ENCODE measurements at regions not wholly inside any gene's neighbourhood (a gene's known extent, or its start where the extent isn't known, plus 50 kb on each side); places are given as distances from the start of the nearest gene placed in this dataset.

- intact Hi-C loops (cut with micrococcal nuclease): loop anchor here (10.0 kb wide), 1 partner anchor 282 kb away; no protein-coding TSS in a partner anchor
- peak; percentile 44 for DNase-seq
- peak; percentile 93 for TF ChIP-seq CTCF (IDR thresholded peaks at IDR 0.05; ENCODE audit: borderline replicate concordance)
- H3K9me3 ChIP-seq (replicated peaks): peaks cover 22% of the 10 kb centered on the region
- H3K36me3 ChIP-seq: peaks cover 4% of the 10 kb centered on the region
- no peak overlapping the region for H3K4me3 ChIP-seq
- peaks cover 4% of the 10 kb centered on the region for H3K4me1 ChIP-seq
- no peak overlapping the region for H3K27ac ChIP-seq (replicated peaks)
- H3K27me3 ChIP-seq (ENCODE audit: low read depth): no peaks in the 10 kb centered on the region
Measured at GRCh38 chr1:181166377-181167196, 78.1 kb downstream of the IER5 start.

- H3K27me3 ChIP-seq (ENCODE audit: low read depth): no peaks in the 10 kb centered on the region
- intact Hi-C loops (cut with micrococcal nuclease): loop anchor here (10.0 kb wide), 1 partner anchor 285 kb away; no protein-coding TSS in a partner anchor
- no peak for TF ChIP-seq CTCF (IDR thresholded peaks at IDR 0.05; ENCODE audit: borderline replicate concordance)
- H3K4me1 ChIP-seq: peaks cover 4% of the 10 kb centered on the region
- DNase-seq: no peak
- no peak overlapping the region for H3K4me3 ChIP-seq
- peaks cover 14% of the 10 kb centered on the region for H3K9me3 ChIP-seq (replicated peaks)
- H3K36me3 ChIP-seq: no peaks in the 10 kb centered on the region
- H3K27ac ChIP-seq (replicated peaks): no peak overlapping the region
Measured at GRCh38 chr1:181169281-181169865, 80.9 kb downstream of the IER5 start.

GRCh38 chr1:181170194-181170593, 81.7 kb downstream of the IER5 start:
- H3K9me3 ChIP-seq (replicated peaks): peaks cover 13% of the 10 kb centered on the region
- no peak overlapping the region for H3K27ac ChIP-seq (replicated peaks)
- no peak for DNase-seq
- intact Hi-C loops (cut with micrococcal nuclease): no loop called here
- H3K27me3 ChIP-seq (ENCODE audit: low read depth): no peaks in the 10 kb centered on the region
- H3K4me3 ChIP-seq: no peak overlapping the region
- no peaks in the 10 kb centered on the region for H3K36me3 ChIP-seq
- peaks cover 4% of the 10 kb centered on the region for H3K4me1 ChIP-seq
- TF ChIP-seq CTCF (IDR thresholded peaks at IDR 0.05; ENCODE audit: borderline replicate concordance): no peak

- Histone ChIP-seq H3K9me3 (replicated peaks) (peaks cover 13% of the 10 kb centered on the region), H3K27ac (replicated peaks) (no peak overlapping the region), H3K27me3 (ENCODE audit: low read depth) (no peaks in the 10 kb centered on the region), H3K36me3 (no peaks in the 10 kb centered on the region), H3K4me1 (no peaks in the 10 kb centered on the region), H3K4me3 (no peak overlapping the region)
- no peak for TF ChIP-seq CTCF (IDR thresholded peaks at IDR 0.05; ENCODE audit: borderline replicate concordance)
- no peak for DNase-seq
- intact Hi-C loops (cut with micrococcal nuclease): no loop called here
Measured at GRCh38 chr1:181172082-181172481, 83.6 kb downstream of the IER5 start.

GRCh38 chr1:181173761-181174447, 85.4 kb downstream of the IER5 start:
- H3K27me3 ChIP-seq (ENCODE audit: low read depth): no peaks in the 10 kb centered on the region
- H3K36me3 ChIP-seq: no peaks in the 10 kb centered on the region
- DNase-seq: no peak
- H3K9me3 ChIP-seq (replicated peaks): peaks cover 13% of the 10 kb centered on the region
- intact Hi-C loops (cut with micrococcal nuclease): no loop called here
- H3K4me1 ChIP-seq: peaks cover 9% of the 10 kb centered on the region
- H3K4me3 ChIP-seq: no peak overlapping the region
- no peak for TF ChIP-seq CTCF (IDR thresholded peaks at IDR 0.05; ENCODE audit: borderline replicate concordance)
- H3K27ac ChIP-seq (replicated peaks): no peak overlapping the region
